Tibial nerve (tissue), 4 donors: ENCODE measurements at regions not wholly inside any gene's neighbourhood (a gene's known extent, or its start where the extent isn't known, plus 50 kb on each side); places are given as distances from the start of the nearest gene placed in this dataset.

Experiments
- CTCF ChIP-seq, 5 experiments: fragments of 200-600 bp in 3 of 5; fragments of 450-650 bp in 2 of 5; sonication (generic) in 3 of 5; IDR thresholded peaks; one replicate each; pipeline ENCODE4 v1.5.1; 2016 to 2019; ENCODE audit warnings: antibody characterized with exemption in 5 of 5, mild to moderate bottlenecking in 3 of 5, moderate library complexity in 2 of 5
- EP300 ChIP-seq, 2 donors: sonication (generic); formaldehyde crosslinking; IDR thresholded peaks; one replicate each; pipeline ENCODE4 v1.6.1; 2017; ENCODE audit warnings: antibody characterized with exemption in 2 of 2, mild to moderate bottlenecking in 1 of 2
- POLR2A ChIP-seq, 2 donors: fragments of 450-650 bp; IDR thresholded peaks; one replicate each; pipeline ENCODE4 v1.6.1; 2017; ENCODE audit warnings: antibody characterized with exemption in 2 of 2, mild to moderate bottlenecking in 2 of 2, moderate library complexity in 2 of 2

- TF ChIP-seq CTCF (IDR thresholded peaks at IDR 0.05) (no peak), POLR2A (IDR thresholded peaks at IDR 0.05) (no peak), EP300 (IDR thresholded peaks at IDR 0.05) (no peak)
These were observed 71.8 kb upstream of the LTBP1 start for GRCh38 chr2:32874931-32875330.
